CD4-positive, alpha-beta T cell (primary cell): ENCODE measurements at regions not wholly inside any gene's neighbourhood (a gene's known extent, or its start where the extent isn't known, plus 50 kb on each side); places are given as distances from the start of the nearest gene placed in this dataset.

ENCODE experiments used
- ATAC-seq: fragments of 200-7000 bp; cut with Tn5 transposase; one replicate; pipeline ENCODE4 v1.10.0; 2022; ENCODE audit warnings: mild to moderate bottlenecking; ENCODE audit not compliant: poor library complexity
- CTCF ChIA-PET: fragments of 350-600 bp; sonication (Branson Sonifier 250); formaldehyde crosslinking; loops from one replicate; lab custom pipeline; 2021; ENCODE audit warnings: antibody characterized with exemption, inconsistent platforms; lab: Charles Lee
- POLR2A ChIA-PET: fragments of 350-600 bp; sonication (Branson Sonifier 250); formaldehyde crosslinking; loops from one replicate; lab custom pipeline; 2021; ENCODE audit warnings: antibody characterized with exemption, inconsistent platforms; lab: Charles Lee
- DNase-seq, 14 experiments: peaks; one replicate each; pipeline ENCODE4 v3.0.0-alpha.2; 2013 to 2020; ENCODE audit warnings: mixed read lengths in 2 of 14
- H3K27ac ChIP-seq, 2 donors: one replicate each; pipeline versions ENCODE4 v1.5.1 to v1.7.0; 2013; ENCODE audit warnings: low read length in 2 of 2, low read depth in 1 of 2, mild to moderate bottlenecking in 1 of 2
- H3K27me3 ChIP-seq, 2 experiments: 1 replicate in 1 of 2; 2 replicates in 1 of 2; pipeline versions ENCODE4 v1.6.1 to v1.7.0; 2013; ENCODE audit warnings: low read length in 2 of 2, control low read depth in 1 of 2, mild to moderate bottlenecking in 1 of 2, moderate library complexity in 1 of 2; ENCODE audit not compliant: insufficient read depth in 2 of 2, control insufficient read depth in 1 of 2
- H3K36me3 ChIP-seq: one replicate; pipeline ENCODE4 v1.6.1; 2013; ENCODE audit warnings: low read length, control low read depth; ENCODE audit not compliant: insufficient read depth
- H3K4me1 ChIP-seq: one replicate; pipeline ENCODE4 v1.6.1; 2013; ENCODE audit warnings: low read length, control low read depth; ENCODE audit not compliant: insufficient read depth
- H3K4me3 ChIP-seq: one replicate; pipeline ENCODE4 v1.5.1; 2013; ENCODE audit warnings: mild to moderate bottlenecking, low read length, moderate library complexity
- H3K9me3 ChIP-seq, 2 experiments: 1 replicate in 1 of 2; 2 replicates in 1 of 2; pipeline versions ENCODE4 v1.6.1 to v1.7.0; 2013; ENCODE audit warnings: low read length in 2 of 2, mild to moderate bottlenecking in 2 of 2, control low read depth in 1 of 2, moderate library complexity in 1 of 2; ENCODE audit not compliant: control insufficient read depth in 1 of 2, insufficient read depth in 1 of 2
- H3K27ac Mint-ChIP-seq: one replicate; pipeline ENCODE4 v1.8.0; 2020; ENCODE audit warnings: mixed read lengths
- H3K27me3 Mint-ChIP-seq: one replicate; pipeline ENCODE4 v1.8.0; 2021; ENCODE audit warnings: mixed read lengths
- H3K36me3 Mint-ChIP-seq: one replicate; pipeline ENCODE4 v1.8.0; 2021; ENCODE audit warnings: low read depth, mixed read lengths
- H3K4me1 Mint-ChIP-seq: one replicate; pipeline ENCODE4 v1.8.0; 2021; ENCODE audit warnings: low read depth, mixed read lengths
- H3K4me3 Mint-ChIP-seq: one replicate; pipeline ENCODE4 v1.8.0; 2020; ENCODE audit warnings: mild to moderate bottlenecking, mixed read lengths
- H3K9me3 Mint-ChIP-seq: one replicate; pipeline ENCODE4 v1.8.0; 2020; ENCODE audit warnings: mixed read lengths
- intact Hi-C, 2 experiments: fragments of 100-400 bp; cut with DNase I in 1 of 2; cut with micrococcal nuclease in 1 of 2; formaldehyde crosslinking; loops; one replicate each; pipeline versions ENCODE4 v1.15.1 to v1.9.0; 2023 to 2025; cut with DNase I, micrococcal nuclease
- TF ChIP-seq, protein P1 (sequence below): fragments of 200-600 bp; IDR thresholded peaks from one replicate; pipeline ENCODE4 v1.8.0; 2022; ENCODE audit warnings: antibody characterized with exemption, mild to moderate bottlenecking

DNA sequence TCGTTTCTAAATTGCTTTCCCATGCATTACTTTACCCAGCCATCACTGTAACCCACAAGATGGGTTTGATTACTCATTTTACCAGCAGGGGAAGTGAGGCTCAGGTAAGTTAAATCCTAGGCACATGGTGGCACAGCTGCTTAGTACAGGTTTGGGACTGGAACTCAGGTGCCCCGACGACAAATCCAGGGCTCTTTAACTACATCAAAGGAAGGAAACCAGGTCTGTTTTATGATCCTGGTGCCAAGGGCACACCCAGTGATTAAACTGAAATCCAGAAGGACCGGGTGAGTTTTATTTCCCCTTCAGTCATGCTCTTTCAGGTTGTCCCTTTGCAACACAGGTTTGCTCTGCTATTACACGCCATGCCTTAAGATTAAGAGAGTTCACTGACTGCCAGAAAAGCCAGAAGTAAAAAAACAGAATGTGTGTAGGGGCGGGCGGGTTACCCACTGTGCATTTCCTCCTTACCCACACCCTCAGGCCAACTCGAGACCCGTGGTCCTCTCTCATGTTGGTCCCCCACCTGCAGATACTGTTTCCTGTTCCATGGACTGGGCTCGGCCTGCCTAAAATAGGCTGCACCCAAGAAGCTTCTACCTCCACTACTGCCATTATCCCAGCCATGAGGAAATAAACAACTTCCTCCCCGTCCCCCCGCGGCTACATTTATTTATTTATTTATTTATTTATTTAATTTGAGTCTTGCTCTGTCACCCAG lies 55.1 kb upstream of the KDM7A start:
- Histone ChIP-seq H3K4me1 (peaks cover 38% of the 10 kb centered on the region), H3K27me3 (no peaks in the 10 kb centered on the region), H3K27ac (peak overlapping the region; percentile 84 to 97), H3K36me3 (no peaks in the 10 kb centered on the region), H3K4me3 (peak overlapping the region; percentile 70), H3K9me3 (no peaks in the 10 kb centered on the region)
- Mint-ChIP-seq H3K27me3 (no peaks in the 10 kb centered on the region), H3K9me3 (no peaks in the 10 kb centered on the region), H3K4me1 (peaks cover 40% of the 10 kb centered on the region), H3K27ac (peak overlapping the region; percentile 99), H3K36me3 (no peaks in the 10 kb centered on the region), H3K4me3 (peak overlapping the region; percentile 88)
- peak in 6 of 14 experiments; percentile 19 to 70 (median 57) for DNase-seq
- ATAC-seq = peak; percentile 26
- TF ChIP-seq, protein P1, sequence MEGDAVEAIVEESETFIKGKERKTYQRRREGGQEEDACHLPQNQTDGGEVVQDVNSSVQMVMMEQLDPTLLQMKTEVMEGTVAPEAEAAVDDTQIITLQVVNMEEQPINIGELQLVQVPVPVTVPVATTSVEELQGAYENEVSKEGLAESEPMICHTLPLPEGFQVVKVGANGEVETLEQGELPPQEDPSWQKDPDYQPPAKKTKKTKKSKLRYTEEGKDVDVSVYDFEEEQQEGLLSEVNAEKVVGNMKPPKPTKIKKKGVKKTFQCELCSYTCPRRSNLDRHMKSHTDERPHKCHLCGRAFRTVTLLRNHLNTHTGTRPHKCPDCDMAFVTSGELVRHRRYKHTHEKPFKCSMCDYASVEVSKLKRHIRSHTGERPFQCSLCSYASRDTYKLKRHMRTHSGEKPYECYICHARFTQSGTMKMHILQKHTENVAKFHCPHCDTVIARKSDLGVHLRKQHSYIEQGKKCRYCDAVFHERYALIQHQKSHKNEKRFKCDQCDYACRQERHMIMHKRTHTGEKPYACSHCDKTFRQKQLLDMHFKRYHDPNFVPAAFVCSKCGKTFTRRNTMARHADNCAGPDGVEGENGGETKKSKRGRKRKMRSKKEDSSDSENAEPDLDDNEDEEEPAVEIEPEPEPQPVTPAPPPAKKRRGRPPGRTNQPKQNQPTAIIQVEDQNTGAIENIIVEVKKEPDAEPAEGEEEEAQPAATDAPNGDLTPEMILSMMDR = peak; percentile 42
- intact Hi-C loops = loop anchor here (1.0 to 10.0 kb wide), 8 partner anchors 31 to 587 kb away; partner anchors contain the start of genes PARP12 (in 2 of the 2) and HIPK2 (in 1 of the 2)
- ChIA-PET POLR2A (interaction anchor here (0.8 to 8.9 kb wide), 8 partner anchors 11 to 63 kb away, joined by 4 to 394 read pairs (median 21); partner anchors contain the start of gene KDM7A), CTCF (interaction anchor here (0.6 to 1.7 kb wide), 3 partner anchors 21 to 73 kb away, joined by 3 to 5 read pairs (median 5); no protein-coding TSS in a partner anchor)

DNA sequence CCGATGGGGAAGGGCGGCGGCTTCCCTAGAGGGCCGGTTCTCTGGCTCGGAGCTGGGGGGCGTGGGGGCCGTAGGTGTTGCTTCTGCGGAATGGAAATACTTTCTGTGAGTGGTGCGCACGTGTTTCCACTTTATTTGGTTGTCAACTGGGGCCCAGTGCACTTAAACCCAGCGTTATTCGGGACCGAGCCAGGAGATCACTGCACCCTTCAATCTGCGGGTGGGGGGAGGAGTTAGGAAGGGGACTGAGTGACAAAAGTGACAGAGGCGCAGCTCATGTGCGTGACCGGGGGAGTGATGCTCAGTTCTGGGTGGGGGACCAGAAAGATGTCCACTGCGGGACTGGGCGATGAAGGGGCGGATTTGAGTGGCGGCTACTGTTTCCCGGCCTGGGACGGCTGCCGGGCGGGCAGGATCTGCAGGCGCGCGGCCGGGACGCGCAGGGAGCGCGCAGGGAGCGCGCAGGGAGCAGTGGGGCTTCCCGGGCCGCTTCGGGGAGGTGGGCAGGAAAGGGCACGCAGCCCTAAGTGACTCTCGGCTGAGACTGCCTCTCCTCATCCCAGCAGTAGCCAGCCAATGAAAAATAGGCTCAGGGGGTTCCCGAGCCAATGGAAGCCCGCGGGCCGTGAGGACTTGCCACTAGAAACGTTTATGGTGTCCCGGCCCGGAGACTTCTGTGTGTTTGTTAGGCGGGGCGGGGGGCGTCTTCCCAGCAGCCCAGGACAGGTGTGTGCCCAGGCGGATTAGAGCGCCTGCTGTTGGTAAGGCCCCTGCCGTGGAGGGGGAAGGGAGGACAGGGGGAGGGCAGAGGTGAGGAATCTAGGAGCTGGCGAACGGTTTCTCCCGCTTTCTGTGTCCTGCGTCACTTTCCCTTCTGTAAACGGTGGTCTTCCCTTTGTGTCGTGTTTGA lies 54.3 kb upstream of the KDM7A start:
- Mint-ChIP-seq H3K27me3 (no peaks in the 10 kb centered on the region), H3K9me3 (no peaks in the 10 kb centered on the region), H3K4me1 (peaks cover 46% of the 10 kb centered on the region), H3K27ac (peak overlapping the region; percentile 99), H3K36me3 (no peaks in the 10 kb centered on the region), H3K4me3 (peak overlapping the region; percentile 88)
- H3K27ac ChIP-seq = peak overlapping the region; percentile 84 to 97
- H3K4me1 ChIP-seq = peaks cover 44% of the 10 kb centered on the region
- TF ChIP-seq, protein P1 = no peak
- no peaks in the 10 kb centered on the region for H3K9me3 ChIP-seq
- peak; percentile 23 to 80 (median 54) for DNase-seq
- CTCF ChIA-PET = interaction anchor here (0.6 to 1.7 kb wide), 4 partner anchors 22 to 212 kb away, joined by 3 to 5 read pairs (median 4); no protein-coding TSS in a partner anchor
- peak overlapping the region; percentile 70 for H3K4me3 ChIP-seq
- intact Hi-C loops = loop anchor here (1.0 to 10.0 kb wide), 9 partner anchors 32 to 586 kb away; partner anchors contain the start of genes PARP12 (in 2 of the 2) and HIPK2 (in 1 of the 2)
- no peaks in the 10 kb centered on the region for H3K36me3 ChIP-seq
- no peaks in the 10 kb centered on the region for H3K27me3 ChIP-seq
- ATAC-seq = peak; percentile 17
- POLR2A ChIA-PET = interaction anchor here (0.8 to 8.9 kb wide), 12 partner anchors 11 to 871 kb away, joined by 3 to 394 read pairs (median 14); partner anchors contain the start of genes KDM7A and LUC7L2

DNA sequence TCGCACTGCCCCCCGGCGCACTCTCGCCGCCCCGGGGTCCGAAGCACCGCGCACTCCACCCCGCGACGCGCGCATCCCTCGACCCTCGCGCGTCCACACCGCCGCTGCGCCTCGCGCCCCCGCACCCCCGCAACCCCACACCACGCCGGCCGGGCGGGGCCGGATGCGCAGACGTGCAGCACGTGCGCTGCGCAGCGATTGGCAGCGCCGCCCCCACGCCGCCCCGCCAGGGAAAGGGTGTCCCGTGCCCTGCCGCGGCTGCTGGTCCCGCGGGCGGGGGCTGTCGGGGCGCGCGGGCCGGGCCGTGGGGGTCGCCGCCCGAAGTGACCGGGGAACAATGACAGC lies 53.7 kb upstream of the KDM7A start:
- H3K27ac Mint-ChIP-seq = peak overlapping the region; percentile 99
- peak overlapping the region; percentile 88 for H3K4me3 Mint-ChIP-seq
- ChIA-PET POLR2A (interaction anchor here (0.7 to 8.9 kb wide), 16 partner anchors 10 to 871 kb away, joined by 3 to 394 read pairs (median 10); partner anchors contain the start of genes KDM7A, LUC7L2 and PARP12), CTCF (interaction anchor here (1.6 kb wide), 1 partner anchor 213 kb away, joined by 3 read pairs; no protein-coding TSS in a partner anchor)
- Histone ChIP-seq H3K9me3 (no peaks in the 10 kb centered on the region), H3K27me3 (no peaks in the 10 kb centered on the region), H3K4me3 (peak overlapping the region; percentile 70), H3K36me3 (no peaks in the 10 kb centered on the region), H3K27ac (peak overlapping the region; percentile 97), H3K4me1 (peaks cover 51% of the 10 kb centered on the region)
- ATAC-seq (peak; percentile 51), DNase-seq (peak; percentile 65 to 89 (median 79))
- H3K9me3 Mint-ChIP-seq = no peaks in the 10 kb centered on the region
- intact Hi-C loops = loop anchor here (1.0 to 10.0 kb wide), 7 partner anchors 32 to 586 kb away; partner anchors contain the start of genes PARP12 (in 2 of the 2) and HIPK2 (in 1 of the 2)
- no peaks in the 10 kb centered on the region for H3K27me3 Mint-ChIP-seq
- no peaks in the 10 kb centered on the region for H3K36me3 Mint-ChIP-seq
- H3K4me1 Mint-ChIP-seq = peaks cover 52% of the 10 kb centered on the region
- TF ChIP-seq, protein P1 = no peak
